ENCODE measurements at regions not wholly inside any gene's neighbourhood (a gene's known extent, or its start where the extent isn't known, plus 50 kb on each side); places are given as distances from the start of the nearest gene placed in this dataset.

DNA sequence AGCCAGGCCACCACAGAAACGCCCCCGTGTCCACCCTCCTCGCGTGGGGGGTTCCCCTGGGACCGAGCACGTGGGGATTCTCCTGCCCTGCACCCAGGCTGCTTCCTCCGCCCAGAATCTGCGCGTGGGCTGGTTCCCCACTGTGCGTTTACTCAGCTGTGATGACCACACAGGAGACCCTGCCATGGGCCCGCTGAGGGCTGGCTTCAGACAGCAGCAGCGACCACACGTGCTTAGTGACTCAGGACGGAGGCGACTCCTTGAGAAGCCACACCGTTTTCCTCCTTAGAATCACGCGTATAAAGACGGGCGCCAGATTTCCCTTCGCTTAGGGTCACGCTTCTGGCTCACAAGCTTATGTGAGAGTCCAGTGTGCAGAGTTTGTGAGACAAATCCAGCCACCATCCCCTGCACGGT, 63.9 kb upstream of the PDE10A start:
- TF ChIP-seq, protein P1, sequence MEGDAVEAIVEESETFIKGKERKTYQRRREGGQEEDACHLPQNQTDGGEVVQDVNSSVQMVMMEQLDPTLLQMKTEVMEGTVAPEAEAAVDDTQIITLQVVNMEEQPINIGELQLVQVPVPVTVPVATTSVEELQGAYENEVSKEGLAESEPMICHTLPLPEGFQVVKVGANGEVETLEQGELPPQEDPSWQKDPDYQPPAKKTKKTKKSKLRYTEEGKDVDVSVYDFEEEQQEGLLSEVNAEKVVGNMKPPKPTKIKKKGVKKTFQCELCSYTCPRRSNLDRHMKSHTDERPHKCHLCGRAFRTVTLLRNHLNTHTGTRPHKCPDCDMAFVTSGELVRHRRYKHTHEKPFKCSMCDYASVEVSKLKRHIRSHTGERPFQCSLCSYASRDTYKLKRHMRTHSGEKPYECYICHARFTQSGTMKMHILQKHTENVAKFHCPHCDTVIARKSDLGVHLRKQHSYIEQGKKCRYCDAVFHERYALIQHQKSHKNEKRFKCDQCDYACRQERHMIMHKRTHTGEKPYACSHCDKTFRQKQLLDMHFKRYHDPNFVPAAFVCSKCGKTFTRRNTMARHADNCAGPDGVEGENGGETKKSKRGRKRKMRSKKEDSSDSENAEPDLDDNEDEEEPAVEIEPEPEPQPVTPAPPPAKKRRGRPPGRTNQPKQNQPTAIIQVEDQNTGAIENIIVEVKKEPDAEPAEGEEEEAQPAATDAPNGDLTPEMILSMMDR (IDR thresholded peaks at IDR 0.05; ENCODE audit: low read depth, low read length, missing control alignments): no peak
- no peak for DNase-seq (ENCODE audit: low read depth)
- in situ Hi-C loops (cut with HindIII; ENCODE audit: low sequenced_read_pairs): no loop called here
- H3K4me3 ChIP-seq (ENCODE audit: low read depth, low read length): no peak overlapping the region

DNA sequence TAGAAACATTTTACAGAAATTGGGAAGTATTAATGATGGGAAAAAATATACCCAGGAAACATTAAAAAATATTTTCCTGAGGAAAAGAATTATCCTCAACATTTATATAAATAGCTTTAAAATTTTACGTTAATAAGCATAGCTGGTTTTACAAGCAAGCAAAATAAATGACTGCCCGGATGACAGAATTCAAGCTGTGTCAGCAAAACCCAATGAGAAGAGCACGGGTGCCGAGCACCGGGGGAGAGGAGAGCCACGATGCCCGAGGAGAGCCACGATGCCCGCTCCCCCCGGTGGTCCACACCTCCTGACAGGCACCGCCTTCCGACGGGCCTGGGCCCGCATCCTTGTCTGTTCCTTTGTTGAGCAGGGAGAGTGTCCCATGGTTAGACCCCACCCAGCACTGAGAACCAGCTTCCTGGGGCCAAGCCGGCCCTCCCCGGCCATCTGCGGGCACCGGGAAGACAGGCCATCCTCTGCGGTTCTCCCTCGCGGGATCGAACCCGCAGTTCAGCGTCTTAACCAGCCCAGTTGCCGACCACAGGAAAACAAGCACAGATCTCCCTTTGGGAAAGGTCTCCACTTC, 63.3 kb upstream of the PDE10A start:
- TF ChIP-seq, protein P1 (IDR thresholded peaks at IDR 0.05; ENCODE audit: low read depth, low read length, missing control alignments): no peak
- H3K4me3 ChIP-seq (ENCODE audit: low read depth, low read length): no peak overlapping the region
- DNase-seq (ENCODE audit: low read depth): no peak
- in situ Hi-C loops (cut with HindIII; ENCODE audit: low sequenced_read_pairs): no loop called here

DNA sequence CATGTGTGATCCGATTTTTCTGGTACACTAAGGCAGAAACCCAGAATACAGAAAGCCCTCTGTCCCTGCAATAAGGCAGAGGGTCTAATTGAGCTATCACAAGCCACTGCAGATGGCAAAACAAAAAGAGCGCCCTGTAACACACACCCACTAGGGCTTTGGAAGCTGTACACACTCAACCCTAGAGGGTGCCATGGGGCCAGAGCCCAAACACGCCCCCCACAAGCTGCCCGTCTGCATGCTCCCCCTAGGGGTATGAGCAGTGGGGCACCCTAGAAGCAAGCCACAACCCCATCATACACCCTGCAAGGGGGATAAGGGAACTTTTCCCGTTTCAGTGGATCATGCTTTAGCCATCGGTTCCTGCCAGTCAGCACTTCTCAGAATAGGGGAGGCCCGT, 62.2 kb upstream of the PDE10A start:
- in situ Hi-C loops (cut with HindIII; ENCODE audit: low sequenced_read_pairs): no loop called here
- no peak for DNase-seq (ENCODE audit: low read depth)

DNA sequence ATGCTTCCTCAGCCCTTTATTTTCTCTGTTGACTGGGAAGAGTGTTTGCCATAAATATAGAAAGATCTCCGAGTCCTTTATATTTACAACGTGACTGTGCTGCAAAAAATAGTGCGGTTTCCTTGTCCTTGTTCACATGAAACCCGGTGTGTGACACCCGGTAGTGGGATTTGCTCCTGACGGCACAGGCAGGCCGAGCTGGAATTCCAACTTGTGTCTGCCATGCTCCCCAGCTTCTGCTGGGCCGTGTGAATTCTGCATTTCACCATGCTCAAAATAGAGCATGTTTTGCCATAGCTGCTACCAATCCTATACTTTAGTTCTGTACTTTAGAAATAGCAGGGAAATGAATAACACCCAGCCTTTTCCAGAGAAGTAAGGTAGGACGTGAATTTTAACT, 60.3 kb upstream of the PDE10A start:
- DNase-seq (ENCODE audit: low read depth): no peak
- TF ChIP-seq, protein P1 (IDR thresholded peaks at IDR 0.05; ENCODE audit: low read depth, low read length, missing control alignments): no peak
- in situ Hi-C loops (cut with HindIII; ENCODE audit: low sequenced_read_pairs): no loop called here
- no peak overlapping the region for H3K4me3 ChIP-seq (ENCODE audit: low read depth, low read length)

More for the DNA sequence above, 62.2 kb upstream of the PDE10A start:
- TF ChIP-seq, protein P1 (IDR thresholded peaks at IDR 0.05; ENCODE audit: low read depth, low read length, missing control alignments): no peak
- H3K4me3 ChIP-seq (ENCODE audit: low read depth, low read length): no peak overlapping the region

DNA sequence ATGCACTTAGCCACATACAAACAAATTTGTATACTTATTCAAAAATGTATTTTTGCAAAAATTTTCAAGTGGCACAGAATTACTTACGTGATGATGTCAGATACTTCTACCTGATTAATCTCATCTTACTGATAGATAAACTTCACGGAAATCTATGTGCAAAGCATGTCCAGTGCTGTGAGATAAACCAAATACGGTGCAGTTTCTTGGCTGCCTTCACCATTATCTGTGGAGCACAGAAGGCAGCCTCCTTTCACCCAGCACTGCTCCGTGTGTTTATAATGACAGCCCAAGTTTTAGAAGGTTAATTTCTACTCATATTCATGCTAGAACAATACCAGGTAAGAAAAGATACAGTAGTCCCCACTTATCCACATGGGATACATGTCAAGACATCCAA, 59.0 kb upstream of the PDE10A start:
- H3K4me3 ChIP-seq (ENCODE audit: low read depth, low read length): no peak overlapping the region
- no peak for DNase-seq (ENCODE audit: low read depth)
- in situ Hi-C loops (cut with HindIII; ENCODE audit: low sequenced_read_pairs): no loop called here
- TF ChIP-seq, protein P1 (IDR thresholded peaks at IDR 0.05; ENCODE audit: low read depth, low read length, missing control alignments): no peak

DNA sequence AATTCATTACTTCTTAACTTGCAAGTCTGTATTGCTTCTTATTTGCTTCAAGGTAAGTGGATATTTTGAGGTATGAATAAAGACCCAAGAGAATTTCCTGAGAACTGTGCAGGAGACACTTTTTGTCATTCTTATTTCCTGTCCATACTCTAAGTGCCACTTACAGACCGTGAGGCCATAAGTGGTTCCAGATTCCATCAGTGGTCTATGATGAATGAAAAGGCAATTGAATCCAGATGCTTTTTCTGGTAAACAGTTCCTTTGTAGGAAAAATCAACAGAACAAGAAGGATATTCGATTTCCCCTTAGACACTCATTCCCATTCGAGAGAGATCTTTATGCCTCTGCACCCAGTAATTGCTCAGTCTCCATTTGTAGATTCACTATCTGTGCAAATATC, 58.3 kb upstream of the PDE10A start:
- in situ Hi-C loops (cut with HindIII; ENCODE audit: low sequenced_read_pairs): no loop called here
- TF ChIP-seq, protein P1 (IDR thresholded peaks at IDR 0.05; ENCODE audit: low read depth, low read length, missing control alignments): no peak
- no peak overlapping the region for H3K4me3 ChIP-seq (ENCODE audit: low read depth, low read length)
- no peak for DNase-seq (ENCODE audit: low read depth)
